GM12878 (cell line): ENCODE measurements at regions not wholly inside any gene's neighbourhood (a gene's known extent, or its start where the extent isn't known, plus 50 kb on each side); places are given as distances from the start of the nearest gene placed in this dataset.

Experiments
- JUND ChIP-seq: IDR thresholded peaks from 2 replicates; pipeline ENCODE4 v1.6.1; 2012; ENCODE audit warnings: low read depth, mild to moderate bottlenecking, low read length, improper control_type of control experiment, moderate library complexity
- YBX1 ChIP-seq: fragments of 450-650 bp; IDR thresholded peaks from 2 replicates; pipeline ENCODE4 v1.6.1; 2016; ENCODE audit warnings: antibody characterized with exemption
- ZNF274 ChIP-seq: IDR thresholded peaks from one replicate; pipeline ENCODE4 v1.8.0; 2011; ENCODE audit not compliant: insufficient read length, insufficient read depth
- ZZZ3 ChIP-seq: IDR thresholded peaks from 2 replicates; pipeline ENCODE4 v1.6.1; 2011; ENCODE audit warnings: low read depth; ENCODE audit not compliant: control insufficient read depth, insufficient read length
- TF ChIP-seq, protein P1 (sequence below): IDR thresholded peaks from 2 replicates; pipeline ENCODE4 v1.6.1; 2012; ENCODE audit warnings: low read depth, low read length, improper control_type of control experiment

DNA sequence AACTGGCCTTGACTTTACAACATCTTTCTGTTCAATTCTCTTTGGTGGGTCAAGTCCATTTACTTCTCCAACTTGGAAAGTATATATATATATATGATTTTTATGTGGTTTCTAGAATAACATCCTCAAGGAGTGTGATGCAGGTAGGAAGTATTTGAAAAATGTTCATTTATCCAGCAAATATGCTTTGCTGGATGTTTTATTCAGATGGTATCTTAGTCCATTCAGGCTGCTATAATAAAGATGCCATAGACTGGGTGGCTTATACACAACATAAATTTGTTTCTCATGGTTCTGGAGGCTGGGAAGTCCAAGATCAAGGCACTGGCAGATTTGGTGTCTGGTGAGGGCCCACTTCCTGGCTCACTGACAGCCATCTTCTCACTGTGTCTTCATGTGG, 168.7 kb upstream of the RASGRP1 start:
- TF ChIP-seq JUND = no peak
- TF ChIP-seq ZZZ3 = no peak
- no peak for TF ChIP-seq ZNF274
- TF ChIP-seq YBX1 = no peak
- TF ChIP-seq, protein P1, sequence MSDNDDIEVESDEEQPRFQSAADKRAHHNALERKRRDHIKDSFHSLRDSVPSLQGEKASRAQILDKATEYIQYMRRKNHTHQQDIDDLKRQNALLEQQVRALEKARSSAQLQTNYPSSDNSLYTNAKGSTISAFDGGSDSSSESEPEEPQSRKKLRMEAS = no peak
